ENCODE measurements at regions not wholly inside any gene's neighbourhood (a gene's known extent, or its start where the extent isn't known, plus 50 kb on each side); places are given as distances from the start of the nearest gene placed in this dataset.
"Not testable (repeated sequence)": the region's sequence is repeated elsewhere in the genome, so short reads cannot be mapped to it uniquely, and the experiment has no call there.

GRCh38 chr17:79560527-79560926 is 50.3 kb downstream of the RBFOX3 start:
- DNase-seq, result no peak

- DNase-seq, result no peak
These were observed 51.6 kb downstream of the RBFOX3 start for GRCh38 chr17:79559111-79559887.

- no peak for DNase-seq
These were observed 52.6 kb downstream of the RBFOX3 start for GRCh38 chr17:79558091-79558900.

- DNase-seq, result no peak
These were observed 53.4 kb downstream of the RBFOX3 start for GRCh38 chr17:79557276-79558090.

GRCh38 chr17:79556271-79556670 is 54.6 kb downstream of the RBFOX3 start:
- no peak for DNase-seq

- no peak for DNase-seq
These were observed 55.3 kb downstream of the RBFOX3 start for GRCh38 chr17:79555543-79555942.

- not testable (repeated sequence) for DNase-seq
These were observed 56.5 kb downstream of the RBFOX3 start for GRCh38 chr17:79554346-79554745.

GRCh38 chr17:79552824-79553223 is 58.0 kb downstream of the RBFOX3 start:
- DNase-seq, result no peak

- DNase-seq, result no peak
These were observed 58.4 kb downstream of the RBFOX3 start for GRCh38 chr17:79552405-79552804.

- no peak for DNase-seq
These were observed 61.5 kb downstream of the RBFOX3 start for GRCh38 chr17:79549141-79549915.

- no peak for DNase-seq
These were observed 62.7 kb downstream of the RBFOX3 start for GRCh38 chr17:79548116-79548515.

- DNase-seq, result no peak
These were observed 63.3 kb downstream of the RBFOX3 start for GRCh38 chr17:79547586-79547985.

- not testable (repeated sequence) for DNase-seq
These were observed 63.7 kb downstream of the RBFOX3 start for GRCh38 chr17:79547171-79547570.

GRCh38 chr17:79546386-79546785 is 64.5 kb downstream of the RBFOX3 start:
- DNase-seq, result no peak

GRCh38 chr17:79545251-79546005 is 65.4 kb downstream of the RBFOX3 start:
- DNase-seq, result no peak

GRCh38 chr17:79544142-79544914 is 66.5 kb downstream of the RBFOX3 start:
- no peak for DNase-seq

GRCh38 chr17:79543531-79543930 is 67.3 kb downstream of the RBFOX3 start:
- DNase-seq, result no peak

- no peak for DNase-seq
These were observed 68.1 kb downstream of the RBFOX3 start for GRCh38 chr17:79542718-79543117.

GRCh38 chr17:79541056-79541850 is 69.6 kb downstream of the RBFOX3 start:
- no peak for DNase-seq

Measured in NCI-H345 (cell line).